OCI-M2 (cell line): ENCODE measurements at regions not wholly inside any gene's neighbourhood (a gene's known extent, or its start where the extent isn't known, plus 50 kb on each side); places are given as distances from the start of the nearest gene placed in this dataset.

Experiments used
- DNase-seq: peaks from one replicate; lab custom pipeline; 2025; ENCODE audit not compliant: unreplicated experiment; lab: John Stamatoyannopoulos, UW

DNA sequence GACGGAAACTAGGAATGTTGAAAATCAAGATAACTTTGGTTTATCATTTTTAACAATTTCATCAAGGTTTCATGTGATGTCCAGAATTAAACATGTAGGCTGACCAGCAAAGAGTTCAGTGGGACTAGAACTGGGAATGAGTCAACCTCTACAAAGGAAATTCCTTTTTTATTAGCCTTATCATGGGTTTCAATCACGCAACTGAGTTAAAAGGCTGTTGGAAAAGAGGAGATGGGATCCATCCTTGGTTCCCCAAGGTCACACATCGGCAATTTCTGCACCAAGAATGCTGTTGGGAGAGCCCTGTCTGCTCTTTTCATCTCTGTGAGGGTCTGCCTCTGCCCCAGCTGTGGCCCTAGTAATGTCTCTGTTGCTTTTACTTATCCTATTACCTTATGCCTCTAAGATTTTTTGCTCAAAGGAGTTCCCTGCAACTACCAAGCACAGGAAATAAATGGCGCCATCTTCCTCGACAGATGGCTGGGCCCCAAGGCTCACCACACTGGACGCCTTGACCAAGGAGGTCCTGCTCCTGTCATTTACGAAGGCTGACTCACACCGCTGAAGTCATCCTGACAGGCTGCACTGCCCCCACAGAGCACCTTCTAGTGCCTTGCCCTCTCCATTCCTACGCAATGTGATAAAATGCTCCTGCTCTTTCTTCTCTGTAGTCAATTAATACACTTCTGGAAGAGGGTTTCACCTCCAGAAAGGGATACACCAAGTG lies 367.4 kb downstream of the GXYLT1 start:
- DNase-seq, result no peak

DNA sequence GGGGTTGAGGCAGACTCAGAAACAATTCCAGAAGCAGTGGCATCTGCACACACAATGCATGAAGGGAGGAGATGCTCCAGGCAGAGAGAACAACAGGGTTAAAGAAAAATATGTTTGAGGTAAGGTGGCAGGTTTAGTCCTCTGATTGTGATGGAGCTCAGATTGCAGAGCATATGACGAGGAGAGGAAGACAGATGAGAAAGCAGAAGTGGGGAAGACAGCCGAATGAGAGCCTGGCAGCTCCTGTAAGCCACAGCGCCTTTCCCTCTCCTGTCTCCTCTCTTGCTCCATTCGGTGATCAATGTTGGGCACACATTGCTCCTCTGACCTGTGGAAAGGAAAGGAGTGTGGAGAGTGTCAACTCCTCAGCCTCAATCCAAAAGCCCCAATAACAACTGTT lies 372.2 kb downstream of the GXYLT1 start:
- no peak for DNase-seq

GRCh38 chr12:41769810-41770209 lies 374.9 kb downstream of the GXYLT1 start:
- no peak for DNase-seq

DNA sequence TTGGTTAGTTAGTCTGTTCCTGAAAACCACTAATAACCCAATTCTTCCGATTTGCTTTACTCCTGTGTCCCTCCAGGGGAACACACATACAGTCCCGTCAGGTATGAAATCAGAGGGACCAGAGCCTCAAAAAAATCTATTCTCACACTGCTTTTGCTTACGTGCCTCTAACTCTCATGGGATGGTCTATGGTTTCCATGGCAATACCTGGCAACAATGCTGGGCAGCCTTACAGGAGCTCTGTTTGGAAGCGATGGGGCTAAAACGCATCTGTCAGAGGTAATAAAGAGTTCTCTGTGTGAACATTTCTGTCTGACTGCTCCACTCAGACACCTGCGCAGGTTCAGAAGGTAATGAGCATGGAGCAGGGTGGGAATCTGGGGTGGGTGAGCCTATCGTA lies 376.2 kb downstream of the GXYLT1 start:
- no peak for DNase-seq

- DNase-seq, result no peak
These were observed 382.0 kb downstream of the GXYLT1 start for GRCh38 chr12:41762691-41763090.

DNA sequence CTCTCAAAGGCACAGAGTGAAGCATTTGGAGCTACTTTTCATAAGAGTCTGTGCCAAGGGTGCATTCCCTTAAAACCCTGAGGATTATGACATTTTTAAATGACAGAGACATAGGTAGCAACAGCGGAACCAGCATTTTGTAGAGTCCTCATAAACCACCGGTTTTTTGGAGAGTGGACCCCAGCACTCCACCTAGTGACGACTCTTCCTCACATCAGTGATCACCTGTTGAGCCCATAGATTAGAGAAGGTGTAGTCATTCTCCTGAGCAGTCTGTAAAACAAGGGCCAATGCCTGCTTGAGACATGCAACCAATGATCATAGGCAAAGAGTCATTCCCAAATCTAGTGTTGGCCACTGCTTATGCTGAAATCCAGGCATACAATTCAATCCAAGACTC lies 399.1 kb downstream of the GXYLT1 start:
- no peak for DNase-seq

DNA sequence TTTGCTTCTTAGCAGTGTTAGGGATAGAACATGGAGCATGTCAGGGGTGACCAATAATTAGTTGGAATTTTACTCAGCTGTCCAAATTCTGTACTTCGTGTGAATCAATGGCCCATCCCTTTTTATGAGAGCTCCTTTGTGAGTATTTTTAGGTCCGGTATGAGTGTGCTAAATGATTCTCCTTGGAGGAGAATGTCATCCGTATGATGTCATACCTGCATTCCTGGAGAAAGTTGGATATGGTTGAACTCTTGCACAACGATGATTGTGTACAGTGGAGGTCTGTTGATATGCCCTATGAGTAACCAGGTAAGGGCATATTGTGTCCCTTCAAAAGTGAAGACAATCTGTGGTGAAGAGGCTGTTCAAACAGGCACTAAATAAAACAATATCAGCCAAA lies 400.8 kb downstream of the GXYLT1 start:
- DNase-seq, result no peak

- no peak for DNase-seq
These were observed 405.6 kb downstream of the GXYLT1 start for GRCh38 chr12:41739066-41739465.

GRCh38 chr12:41737423-41737822 lies 407.3 kb downstream of the GXYLT1 start:
- DNase-seq, result no peak

DNA sequence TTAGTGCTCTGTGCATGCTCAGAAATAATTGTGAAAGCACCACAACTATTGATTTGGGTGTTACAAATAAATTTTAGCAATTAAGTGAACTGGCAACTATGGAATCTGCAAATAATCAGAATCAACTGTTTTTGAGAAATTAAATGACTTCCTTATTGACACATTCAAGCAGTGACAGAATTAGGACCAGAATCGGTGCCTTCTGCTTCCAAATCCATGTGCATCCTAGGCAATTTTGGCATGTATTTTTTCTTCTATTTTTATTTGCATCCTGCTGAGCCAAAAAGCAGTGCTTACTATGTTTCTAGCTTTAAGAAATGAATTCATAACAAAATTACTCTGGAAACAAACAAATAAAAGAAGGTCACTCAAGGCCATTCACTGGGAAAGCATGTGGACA lies 408.2 kb downstream of the GXYLT1 start:
- DNase-seq, result no peak

DNA sequence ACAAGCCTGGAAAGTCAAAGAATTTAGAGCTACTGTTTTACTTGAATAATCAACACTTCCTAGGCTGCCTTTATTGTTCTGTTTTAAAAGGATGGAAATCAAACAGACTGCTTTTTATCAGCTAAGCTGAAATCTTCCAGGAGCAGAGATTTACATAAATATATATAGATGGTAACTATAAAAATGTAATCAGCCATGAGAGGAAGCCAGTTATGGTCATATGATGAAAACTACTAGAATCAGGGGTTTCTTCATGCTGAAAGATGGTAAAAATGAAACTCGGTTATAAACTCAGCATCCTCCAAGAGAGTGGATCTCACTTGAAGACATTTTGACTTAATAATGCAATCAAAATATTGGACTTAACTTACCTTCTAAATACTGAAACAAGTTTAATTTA lies 413.0 kb downstream of the GXYLT1 start:
- no peak for DNase-seq

GRCh38 chr12:41731061-41731460 lies 413.6 kb downstream of the GXYLT1 start:
- DNase-seq, result no peak

DNA sequence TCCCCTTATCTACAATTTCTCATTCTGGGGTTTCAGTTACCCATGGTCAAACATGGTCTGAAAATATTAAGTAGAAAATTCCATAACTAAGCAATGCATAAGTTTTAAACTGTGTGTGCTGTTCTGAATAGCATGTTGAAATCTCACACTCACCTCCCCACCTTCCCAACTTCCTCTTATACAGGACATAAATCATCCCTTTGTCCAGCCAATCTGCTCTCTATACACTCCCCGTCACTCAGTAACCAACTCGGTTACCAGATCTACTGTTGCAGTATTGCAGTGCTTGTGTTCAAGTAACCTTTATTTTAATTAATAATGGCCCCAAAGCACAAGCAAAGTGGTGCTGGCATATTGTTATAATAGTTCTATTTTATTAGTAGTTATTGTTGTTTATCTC lies 420.5 kb downstream of the GXYLT1 start:
- DNase-seq, result no peak

- no peak for DNase-seq
These were observed 425.5 kb downstream of the GXYLT1 start for GRCh38 chr12:41719214-41719613.

GRCh38 chr12:41715256-41715655 lies 429.4 kb downstream of the GXYLT1 start:
- no peak for DNase-seq

DNA sequence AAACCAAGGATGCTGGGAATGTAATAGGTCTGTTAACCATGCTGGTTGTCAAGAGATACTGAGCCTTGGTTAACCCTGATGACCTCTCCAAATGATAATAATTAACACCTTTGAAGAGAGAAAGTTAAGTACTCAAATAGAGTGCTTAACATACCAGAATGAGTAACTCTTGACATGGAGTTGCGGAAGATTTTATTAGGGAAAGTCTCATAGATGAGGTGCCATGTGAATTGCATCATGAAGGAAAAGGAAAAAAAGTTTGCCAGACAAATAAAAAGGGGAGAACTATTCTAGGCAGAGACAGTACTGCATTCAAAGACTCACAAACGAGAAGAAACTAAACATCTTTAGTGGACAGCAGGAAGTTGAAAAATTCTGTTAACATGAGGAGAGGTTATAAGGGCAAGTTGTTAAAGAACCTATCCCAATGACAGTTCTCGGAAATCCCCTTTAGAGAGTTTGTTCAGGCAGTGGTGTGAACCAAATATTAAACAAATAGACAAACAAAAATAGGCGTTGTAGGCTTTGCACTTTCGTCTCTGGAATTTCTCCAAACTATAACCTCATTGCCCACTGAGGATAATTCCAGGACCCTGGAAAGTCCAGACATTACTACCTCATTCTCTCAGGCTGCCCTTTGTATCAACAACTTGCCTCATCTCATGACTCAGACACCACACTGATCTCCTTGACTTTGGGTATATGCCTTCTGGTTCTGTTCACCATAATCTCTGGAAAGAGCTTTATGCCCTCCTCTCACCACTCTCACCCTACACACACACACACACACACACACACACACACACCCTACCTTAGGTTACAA lies 435.0 kb downstream of the GXYLT1 start:
- no peak for DNase-seq

DNA sequence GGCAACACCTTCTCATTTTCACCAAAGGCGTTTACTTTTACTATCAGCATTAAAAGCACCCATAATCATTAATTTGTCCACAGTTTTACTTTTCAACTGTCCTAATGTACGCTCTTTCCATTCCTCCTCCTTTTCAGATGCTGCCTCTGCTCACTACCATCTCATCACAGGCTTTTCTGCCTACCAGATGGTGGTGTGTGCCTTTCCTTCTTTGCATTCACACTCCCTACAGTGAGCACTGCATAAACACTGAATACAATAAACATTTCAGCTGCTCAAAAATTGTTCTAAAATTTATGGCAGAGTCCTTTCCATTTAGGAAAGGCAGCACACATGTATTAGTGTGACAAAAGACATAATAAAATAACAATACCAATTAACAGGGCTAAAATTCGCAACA lies 435.7 kb downstream of the GXYLT1 start:
- no peak for DNase-seq

DNA sequence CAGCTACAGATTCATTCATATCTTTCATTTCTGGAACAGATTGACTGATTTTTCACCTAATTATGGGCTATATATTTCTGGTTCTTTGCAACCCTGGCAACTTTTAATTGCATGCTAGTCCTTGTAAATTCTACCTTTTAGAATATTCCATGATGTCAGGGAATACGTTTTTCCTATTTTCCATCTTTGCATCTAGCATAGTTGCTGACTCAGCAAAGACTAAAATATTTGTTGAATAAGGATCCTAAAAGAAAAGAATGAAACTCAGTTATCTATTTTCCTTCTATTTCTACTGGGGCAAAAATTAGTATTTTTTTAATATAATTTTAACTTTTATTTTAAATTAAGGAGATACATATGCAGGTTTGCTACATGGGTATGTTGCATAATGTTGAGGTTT lies 438.3 kb downstream of the GXYLT1 start:
- DNase-seq, result no peak

- DNase-seq, result no peak
These were observed 442.6 kb downstream of the GXYLT1 start for GRCh38 chr12:41701943-41702601.

DNA sequence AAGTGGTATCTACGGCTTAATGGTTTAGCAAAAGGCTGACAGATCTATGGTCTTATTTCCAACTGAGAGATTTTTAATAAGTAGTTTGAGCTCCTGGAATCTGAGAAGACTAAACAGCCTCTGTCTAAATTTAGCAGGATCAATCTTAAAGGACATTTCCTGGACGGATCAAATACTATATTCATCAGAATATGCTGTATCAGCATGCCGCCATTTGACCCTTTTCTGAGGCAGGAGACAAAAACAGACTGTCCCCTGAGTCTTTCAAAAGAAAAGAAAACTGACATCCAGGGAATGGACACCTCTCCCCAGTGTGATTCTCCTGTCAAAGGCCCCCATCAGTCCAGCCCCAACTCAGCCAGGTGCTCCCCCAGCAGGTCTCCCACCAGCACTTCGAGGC lies 443.7 kb downstream of the GXYLT1 start:
- DNase-seq, result no peak

- DNase-seq, result no peak
These were observed 445.0 kb downstream of the GXYLT1 start for GRCh38 chr12:41699658-41700057.

- DNase-seq, result no peak
These were observed 447.5 kb downstream of the GXYLT1 start for GRCh38 chr12:41697161-41697560.
